Endodermal cell (in vitro differentiated cells): ENCODE measurements at regions not wholly inside any gene's neighbourhood (a gene's known extent, or its start where the extent isn't known, plus 50 kb on each side); places are given as distances from the start of the nearest gene placed in this dataset.
A peak's percentile ranks its signal among the peaks of the same experiment; 100 is the strongest.

Experiments
- DNase-seq: peaks from one replicate; pipeline ENCODE4 v3.0.0-alpha.2; 2017
- H3K27ac ChIP-seq: 2 replicates; pipeline ENCODE4 v1.5.1; 2013; ENCODE audit warnings: mild to moderate bottlenecking, low read depth, low read length, moderate library complexity
- H3K27me3 ChIP-seq: 2 replicates; pipeline ENCODE4 v1.6.1; 2013; ENCODE audit warnings: mild to moderate bottlenecking, low read length, moderate library complexity; ENCODE audit not compliant: insufficient read depth, control insufficient read depth, poor library complexity, severe bottlenecking
- H3K36me3 ChIP-seq: 2 replicates; pipeline ENCODE4 v1.7.0; 2013; ENCODE audit warnings: mild to moderate bottlenecking, low read length, moderate library complexity; ENCODE audit not compliant: control insufficient read depth, insufficient read depth
- H3K4me1 ChIP-seq: one replicate; pipeline ENCODE4 v1.7.0; 2013; ENCODE audit warnings: low read length; ENCODE audit not compliant: control insufficient read depth, insufficient read depth
- H3K4me3 ChIP-seq: 2 replicates; pipeline ENCODE4 v1.5.1; 2013; ENCODE audit warnings: mild to moderate bottlenecking, low read length, moderate library complexity
- H3K9ac ChIP-seq: 2 replicates; pipeline ENCODE4 v1.6.1; 2013; ENCODE audit warnings: mild to moderate bottlenecking, low read length, moderate library complexity; ENCODE audit not compliant: poor library complexity, severe bottlenecking; ENCODE audit errors: extremely low read depth
- H3K9me3 ChIP-seq: 2 replicates; pipeline ENCODE4 v1.6.1; 2013; ENCODE audit warnings: mild to moderate bottlenecking, low read length, moderate library complexity; ENCODE audit not compliant: control insufficient read depth
- H3K27ac Mint-ChIP-seq: 2 replicates; pipeline ENCODE4 v1.8.0; 2020; ENCODE audit warnings: mixed read lengths
- H3K27me3 Mint-ChIP-seq: 2 replicates; pipeline ENCODE4 v1.8.0; 2021; ENCODE audit warnings: mild to moderate bottlenecking, mixed read lengths; ENCODE audit not compliant: insufficient read depth
- H3K36me3 Mint-ChIP-seq: 2 replicates; pipeline ENCODE4 v1.8.0; 2020; ENCODE audit warnings: low read depth, mixed read lengths
- H3K4me1 Mint-ChIP-seq: 2 replicates; pipeline ENCODE4 v1.8.0; 2020; ENCODE audit warnings: mixed read lengths
- H3K4me3 Mint-ChIP-seq: 2 replicates; pipeline ENCODE4 v1.8.0; 2020; ENCODE audit warnings: mild to moderate bottlenecking, moderate library complexity, mixed read lengths
- H3K9me3 Mint-ChIP-seq: 2 replicates; pipeline ENCODE4 v1.8.0; 2020; ENCODE audit warnings: mild to moderate bottlenecking, mixed read lengths
- CTCF ChIP-seq: fragments of 200-600 bp; sonication (generic); conservative IDR thresholded peaks from 2 replicates; pipeline ENCODE4 v1.5.0; 2021; ENCODE audit warnings: antibody characterized with exemption, mild to moderate bottlenecking
- WGBS, 2 experiments: methylation state at CpG; one replicate each; pipeline versions ENCODE4 v1.1.5 to v1.1.7; 2013; ENCODE audit warnings: missing lambda C conversion rate in 2 of 2, mixed read lengths in 1 of 2; ENCODE audit not compliant: insufficient coverage in 1 of 2, insufficient read length in 1 of 2; 5-methylcytosine and 5-hydroxymethylcytosine counted together

- H3K27me3 ChIP-seq = peaks cover 12% of the 10 kb centered on the region
- H3K4me1 Mint-ChIP-seq = peaks cover 20% of the 10 kb centered on the region
- no peaks in the 10 kb centered on the region for H3K27me3 Mint-ChIP-seq
- H3K4me1 ChIP-seq = peaks cover 8% of the 10 kb centered on the region
- H3K9ac ChIP-seq = no peak overlapping the region
- peak overlapping the region; percentile 4 for H3K4me3 ChIP-seq
- no peak for TF ChIP-seq CTCF
- H3K27ac Mint-ChIP-seq = no peak overlapping the region
- H3K9me3 ChIP-seq = no peaks in the 10 kb centered on the region
- no peak for DNase-seq
- H3K36me3 ChIP-seq = no peaks in the 10 kb centered on the region
- H3K27ac ChIP-seq = no peak overlapping the region
- WGBS, 2 experiments = 73 to 100% methylated on average over 2 of the region's 2 CpGs
- H3K36me3 Mint-ChIP-seq = no peaks in the 10 kb centered on the region
- H3K9me3 Mint-ChIP-seq = no peaks in the 10 kb centered on the region
- no peak overlapping the region for H3K4me3 Mint-ChIP-seq
These were observed 166.8 kb upstream of the PREP start for GRCh38 chr6:105569706-105570105.

GRCh38 chr6:105568751-105569150 is 165.9 kb upstream of the PREP start:
- peaks cover 8% of the 10 kb centered on the region for H3K4me1 ChIP-seq
- no peaks in the 10 kb centered on the region for H3K36me3 ChIP-seq
- Mint-ChIP-seq H3K4me1 (peaks cover 20% of the 10 kb centered on the region), H3K4me3 (no peak overlapping the region), H3K27ac (no peak overlapping the region), H3K27me3 (no peaks in the 10 kb centered on the region), H3K36me3 (no peaks in the 10 kb centered on the region), H3K9me3 (no peaks in the 10 kb centered on the region)
- WGBS, 2 experiments = 81 to 100% methylated on average over 1 of the region's 1 CpG
- no peak for DNase-seq
- TF ChIP-seq CTCF = no peak
- H3K4me3 ChIP-seq = peak overlapping the region; percentile 4
- no peak overlapping the region for H3K9ac ChIP-seq
- no peaks in the 10 kb centered on the region for H3K9me3 ChIP-seq
- peaks cover 12% of the 10 kb centered on the region for H3K27me3 ChIP-seq
- no peak overlapping the region for H3K27ac ChIP-seq

GRCh38 chr6:105568142-105568541 is 165.3 kb upstream of the PREP start:
- Mint-ChIP-seq H3K27ac (no peak overlapping the region), H3K4me1 (peaks cover 20% of the 10 kb centered on the region), H3K9me3 (no peaks in the 10 kb centered on the region), H3K27me3 (no peaks in the 10 kb centered on the region), H3K4me3 (no peak overlapping the region), H3K36me3 (no peaks in the 10 kb centered on the region)
- H3K36me3 ChIP-seq = no peaks in the 10 kb centered on the region
- H3K9ac ChIP-seq = no peak overlapping the region
- 78 to 100% methylated on average over 1 to 2 of the region's 2 CpGs for WGBS, 2 experiments
- no peak for DNase-seq
- peaks cover 2% of the 10 kb centered on the region for H3K9me3 ChIP-seq
- peaks cover 8% of the 10 kb centered on the region for H3K4me1 ChIP-seq
- peaks cover 12% of the 10 kb centered on the region for H3K27me3 ChIP-seq
- H3K4me3 ChIP-seq = peak overlapping the region; percentile 4
- no peak overlapping the region for H3K27ac ChIP-seq
- no peak for TF ChIP-seq CTCF
